Colonic mucosa (tissue), 4 donors: ENCODE measurements at regions not wholly inside any gene's neighbourhood (a gene's known extent, or its start where the extent isn't known, plus 50 kb on each side); places are given as distances from the start of the nearest gene placed in this dataset.

Experiments used
- DNase-seq: peaks from one replicate; pipeline ENCODE4 v3.0.0-alpha.2; 2020
- H3K27ac ChIP-seq: fragments of 200-600 bp; one replicate; pipeline ENCODE4 v1.8.0; 2021
- H3K27me3 ChIP-seq: fragments of 200-600 bp; one replicate; pipeline ENCODE4 v1.8.0; 2021
- H3K36me3 ChIP-seq: fragments of 200-600 bp; one replicate; pipeline ENCODE4 v1.8.0; 2021
- H3K4me1 ChIP-seq: fragments of 200-600 bp; one replicate; pipeline ENCODE4 v1.8.0; 2021; ENCODE audit warnings: mild to moderate bottlenecking
- H3K4me3 ChIP-seq: fragments of 200-600 bp; one replicate; pipeline ENCODE4 v1.8.0; 2021
- H3K9ac ChIP-seq, 2 donors: one replicate each; pipeline ENCODE4 v1.7.0; 2013; ENCODE audit warnings: control low read depth in 2 of 2, low read depth in 2 of 2, low read length in 2 of 2
- H3K9me3 ChIP-seq: fragments of 200-600 bp; one replicate; pipeline ENCODE4 v1.8.0; 2021
- intact Hi-C: fragments of 100-400 bp; cut with DNase I; formaldehyde crosslinking; loops from one replicate; pipeline ENCODE4 v1.14.1; 2022
- TF ChIP-seq, protein P1 (sequence below): fragments of 200-600 bp; IDR thresholded peaks from one replicate; pipeline ENCODE4 v1.8.0; 2022; ENCODE audit warnings: antibody characterized with exemption, mild to moderate bottlenecking
- donor health status: healthy.
- donor health status: DM: no; HTN: no; CAD: no.
- donor health status: DM: no; HTN: no; CAD: no.

DNA sequence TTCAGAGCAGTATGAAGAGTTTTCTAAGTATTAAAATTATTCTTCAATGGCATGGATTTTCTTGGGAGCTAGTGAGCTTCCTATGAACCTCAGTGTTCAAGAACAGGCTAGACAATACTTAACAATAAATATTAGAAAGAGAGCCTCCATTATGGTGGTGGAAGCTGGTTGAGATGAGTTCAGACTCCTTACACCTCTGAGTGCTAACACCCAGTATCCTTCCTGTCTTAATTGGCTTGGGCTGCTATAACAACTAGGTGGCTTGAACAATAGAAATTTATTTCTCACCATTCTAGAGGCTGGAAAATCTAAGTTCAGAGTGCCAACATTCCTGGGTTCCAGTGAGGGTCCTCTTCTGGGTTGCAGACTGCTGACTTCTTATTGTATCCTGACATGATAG, 369.4 kb upstream of the HNRNPA3 start:
- no peak overlapping the region for H3K4me3 ChIP-seq
- H3K27ac ChIP-seq, result no peak overlapping the region
- H3K9ac ChIP-seq, result no peak overlapping the region
- no peaks in the 10 kb centered on the region for H3K4me1 ChIP-seq
- no peaks in the 10 kb centered on the region for H3K27me3 ChIP-seq
- H3K9me3 ChIP-seq, result no peaks in the 10 kb centered on the region
- intact Hi-C loops, result no loop called here
- DNase-seq, result no peak
- no peaks in the 10 kb centered on the region for H3K36me3 ChIP-seq
- TF ChIP-seq, protein P1, sequence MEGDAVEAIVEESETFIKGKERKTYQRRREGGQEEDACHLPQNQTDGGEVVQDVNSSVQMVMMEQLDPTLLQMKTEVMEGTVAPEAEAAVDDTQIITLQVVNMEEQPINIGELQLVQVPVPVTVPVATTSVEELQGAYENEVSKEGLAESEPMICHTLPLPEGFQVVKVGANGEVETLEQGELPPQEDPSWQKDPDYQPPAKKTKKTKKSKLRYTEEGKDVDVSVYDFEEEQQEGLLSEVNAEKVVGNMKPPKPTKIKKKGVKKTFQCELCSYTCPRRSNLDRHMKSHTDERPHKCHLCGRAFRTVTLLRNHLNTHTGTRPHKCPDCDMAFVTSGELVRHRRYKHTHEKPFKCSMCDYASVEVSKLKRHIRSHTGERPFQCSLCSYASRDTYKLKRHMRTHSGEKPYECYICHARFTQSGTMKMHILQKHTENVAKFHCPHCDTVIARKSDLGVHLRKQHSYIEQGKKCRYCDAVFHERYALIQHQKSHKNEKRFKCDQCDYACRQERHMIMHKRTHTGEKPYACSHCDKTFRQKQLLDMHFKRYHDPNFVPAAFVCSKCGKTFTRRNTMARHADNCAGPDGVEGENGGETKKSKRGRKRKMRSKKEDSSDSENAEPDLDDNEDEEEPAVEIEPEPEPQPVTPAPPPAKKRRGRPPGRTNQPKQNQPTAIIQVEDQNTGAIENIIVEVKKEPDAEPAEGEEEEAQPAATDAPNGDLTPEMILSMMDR, result no peak

DNA sequence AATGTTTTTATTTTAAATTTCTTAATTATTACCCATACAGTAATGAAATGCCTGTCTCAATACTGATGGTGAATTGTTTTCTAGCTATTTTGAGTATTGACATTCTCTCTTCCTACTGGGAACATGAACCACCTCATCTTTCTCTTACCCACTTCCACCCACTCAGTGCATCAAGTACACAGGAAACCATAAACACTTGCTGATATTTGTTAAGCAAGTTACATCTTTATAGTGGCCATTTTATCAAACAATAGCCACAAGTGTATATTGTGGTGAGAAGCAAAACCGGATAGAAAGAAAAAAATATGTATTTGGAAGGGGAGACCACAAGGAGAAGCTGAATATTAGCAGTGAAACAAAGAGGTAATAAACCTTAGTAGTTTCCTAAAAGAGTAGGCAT, 368.1 kb upstream of the HNRNPA3 start:
- TF ChIP-seq, protein P1, result no peak
- Histone ChIP-seq H3K27me3 (no peaks in the 10 kb centered on the region), H3K9ac (no peak overlapping the region), H3K36me3 (no peaks in the 10 kb centered on the region), H3K9me3 (no peaks in the 10 kb centered on the region), H3K4me3 (no peak overlapping the region), H3K27ac (no peak overlapping the region), H3K4me1 (no peaks in the 10 kb centered on the region)
- DNase-seq, result no peak
- intact Hi-C loops, result no loop called here

GRCh38 chr2:176845718-176846117, 366.9 kb upstream of the HNRNPA3 start:
- Histone ChIP-seq H3K4me1 (no peaks in the 10 kb centered on the region), H3K27ac (no peak overlapping the region), H3K36me3 (no peaks in the 10 kb centered on the region), H3K9ac (no peak overlapping the region), H3K27me3 (no peaks in the 10 kb centered on the region), H3K9me3 (no peaks in the 10 kb centered on the region), H3K4me3 (no peak overlapping the region)
- DNase-seq, result no peak
- intact Hi-C loops, result no loop called here
- TF ChIP-seq, protein P1, result no peak

- Histone ChIP-seq H3K27me3 (no peaks in the 10 kb centered on the region), H3K9ac (no peak overlapping the region), H3K36me3 (no peaks in the 10 kb centered on the region), H3K4me3 (no peak overlapping the region), H3K9me3 (no peaks in the 10 kb centered on the region), H3K27ac (no peak overlapping the region), H3K4me1 (no peaks in the 10 kb centered on the region)
- TF ChIP-seq, protein P1, result no peak
- no peak for DNase-seq
- intact Hi-C loops, result no loop called here
Observed at GRCh38 chr2:176847575-176847974, 365.0 kb upstream of the HNRNPA3 start.

- Histone ChIP-seq H3K9ac (no peak overlapping the region), H3K27ac (no peak overlapping the region), H3K4me1 (no peaks in the 10 kb centered on the region), H3K36me3 (no peaks in the 10 kb centered on the region), H3K27me3 (no peaks in the 10 kb centered on the region), H3K9me3 (no peaks in the 10 kb centered on the region), H3K4me3 (no peak overlapping the region)
- no peak for DNase-seq
- TF ChIP-seq, protein P1, result no peak
- intact Hi-C loops, result no loop called here
Observed at GRCh38 chr2:176848844-176849243, 363.8 kb upstream of the HNRNPA3 start.
